Vagina (tissue), 2 donors: ENCODE measurements at regions not wholly inside any gene's neighbourhood (a gene's known extent, or its start where the extent isn't known, plus 50 kb on each side); places are given as distances from the start of the nearest gene placed in this dataset.

ENCODE experiments used
- POLR2A ChIP-seq, 2 donors: fragments of 450-650 bp; IDR thresholded peaks; one replicate each; pipeline ENCODE4 v1.6.1; 2017; ENCODE audit warnings: antibody characterized with exemption in 2 of 2, mild to moderate bottlenecking in 2 of 2, moderate library complexity in 2 of 2
- TF ChIP-seq, protein P1 (sequence below), 3 experiments: fragments of 450-650 bp in 2 of 3; fragments of 200-600 bp in 1 of 3; sonication (generic) in 1 of 3; IDR thresholded peaks; one replicate each; pipeline ENCODE4 v1.5.1; 2017 to 2019; ENCODE audit warnings: antibody characterized with exemption in 3 of 3, mild to moderate bottlenecking in 2 of 3, moderate library complexity in 2 of 3

DNA sequence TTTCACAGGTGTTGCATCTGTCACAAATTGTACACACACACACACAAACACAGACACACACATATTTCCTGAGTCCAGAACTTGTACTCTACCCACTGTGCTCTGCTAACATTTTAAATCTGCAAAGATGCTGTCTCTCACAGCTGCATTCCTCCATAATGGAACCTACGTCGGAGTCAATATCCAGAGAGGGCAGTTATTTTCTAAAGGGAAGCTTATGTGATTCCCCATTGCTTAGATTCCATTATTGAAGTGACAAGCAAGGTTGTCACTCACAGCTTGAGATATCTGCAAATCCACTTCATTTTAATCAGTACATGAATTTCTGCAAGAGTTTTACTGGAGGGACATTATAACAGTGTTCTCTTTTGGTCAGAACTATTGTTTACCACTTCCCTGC, 992.4 kb downstream of the NSUN3 start:
- TF ChIP-seq, protein P1, sequence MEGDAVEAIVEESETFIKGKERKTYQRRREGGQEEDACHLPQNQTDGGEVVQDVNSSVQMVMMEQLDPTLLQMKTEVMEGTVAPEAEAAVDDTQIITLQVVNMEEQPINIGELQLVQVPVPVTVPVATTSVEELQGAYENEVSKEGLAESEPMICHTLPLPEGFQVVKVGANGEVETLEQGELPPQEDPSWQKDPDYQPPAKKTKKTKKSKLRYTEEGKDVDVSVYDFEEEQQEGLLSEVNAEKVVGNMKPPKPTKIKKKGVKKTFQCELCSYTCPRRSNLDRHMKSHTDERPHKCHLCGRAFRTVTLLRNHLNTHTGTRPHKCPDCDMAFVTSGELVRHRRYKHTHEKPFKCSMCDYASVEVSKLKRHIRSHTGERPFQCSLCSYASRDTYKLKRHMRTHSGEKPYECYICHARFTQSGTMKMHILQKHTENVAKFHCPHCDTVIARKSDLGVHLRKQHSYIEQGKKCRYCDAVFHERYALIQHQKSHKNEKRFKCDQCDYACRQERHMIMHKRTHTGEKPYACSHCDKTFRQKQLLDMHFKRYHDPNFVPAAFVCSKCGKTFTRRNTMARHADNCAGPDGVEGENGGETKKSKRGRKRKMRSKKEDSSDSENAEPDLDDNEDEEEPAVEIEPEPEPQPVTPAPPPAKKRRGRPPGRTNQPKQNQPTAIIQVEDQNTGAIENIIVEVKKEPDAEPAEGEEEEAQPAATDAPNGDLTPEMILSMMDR (IDR thresholded peaks at IDR 0.05): no peak
- TF ChIP-seq POLR2A (IDR thresholded peaks at IDR 0.05): no peak
